HepG2 (cell line): ENCODE measurements at regions not wholly inside any gene's neighbourhood (a gene's known extent, or its start where the extent isn't known, plus 50 kb on each side); places are given as distances from the start of the nearest gene placed in this dataset.

Experiments
- ATAC-seq: fragments of 200-7000 bp; cut with Tn5 transposase; 3 replicates; pipeline ENCODE4 v1.9.1; 2020; ENCODE audit warnings: mild to moderate bottlenecking, moderate library complexity
- BruUV-seq: library from RNA; stranded (reverse); fragments of 400-500 nt; replicated peaks from 2 replicates; lab custom pipeline; 2021; lab: Mats Ljungman, UMichigan
- CTCF ChIA-PET: fragments of 300-600 bp; formaldehyde crosslinking; extraction: SDS; loops from one replicate; lab custom pipeline; 2021; ENCODE audit warnings: low total read pairs, inconsistent platforms, low intra/inter-chr PET ratio; lab: Yijun Ruan, JAX
- POLR2A ChIA-PET: fragments of 350-600 bp; sonication (Branson Sonifier 250); formaldehyde crosslinking; loops from one replicate; lab custom pipeline; 2020; ENCODE audit warnings: antibody characterized with exemption, inconsistent platforms; lab: Yijun Ruan, JAX
- DNase-seq: peaks from one replicate; pipeline ENCODE4 v3.0.0-alpha.2; 2015; ENCODE audit warnings: low spot score
- FAIRE-seq: peaks from 3 replicates; lab custom pipeline; 2011; peaks lifted over from hg19 to GRCh38; lab: Jason Lieb, UNC
- H2AFZ ChIP-seq: one replicate; pipeline ENCODE4 v1.6.1; 2011; ENCODE audit warnings: low read length, inconsistent platforms
- H3K27ac ChIP-seq: fragments of 300-600 bp; 3 replicates; pipeline ENCODE4 v1.8.0; 2011; ENCODE audit warnings: mixed run types, mild to moderate bottlenecking, mixed read lengths, low read length, inconsistent platforms; ENCODE audit not compliant: insufficient read depth; ENCODE audit errors: extremely low read length
- H3K27me3 ChIP-seq, 2 experiments: fragments of 200-600 bp in 1 of 2; 2 replicates in 1 of 2; 3 replicates in 1 of 2; pipeline versions ENCODE4 v1.6.0 to v1.8.0; 2011; ENCODE audit warnings: low read length in 2 of 2, mild to moderate bottlenecking in 2 of 2, moderate library complexity in 2 of 2, inconsistent platforms in 1 of 2; ENCODE audit not compliant: insufficient read depth in 2 of 2, control insufficient read depth in 1 of 2
- H3K36me3 ChIP-seq, 2 experiments: fragments of 200-600 bp in 1 of 2; replicated peaks in 1 of 2; 2 replicates in 1 of 2; 3 replicates in 1 of 2; pipeline versions ENCODE4 v1.5.1 to v1.8.0; 2011; ENCODE audit warnings: low read length in 2 of 2, inconsistent platforms in 1 of 2; ENCODE audit not compliant: insufficient read depth in 2 of 2, control insufficient read depth in 1 of 2
- H3K4me1 ChIP-seq: 2 replicates; pipeline ENCODE4 v1.5.1; 2012; ENCODE audit warnings: low read length, inconsistent platforms; ENCODE audit not compliant: insufficient read depth
- H3K4me2 ChIP-seq: 2 replicates; pipeline ENCODE4 v1.6.0; 2011; ENCODE audit warnings: low read depth, low read length, inconsistent platforms
- H3K4me3 ChIP-seq, 3 experiments: fragments of 200-600 bp in 1 of 3; sonication (generic), shearing (Covaris generic) in 1 of 3; replicated peaks in 1 of 3; 2 replicates each; pipeline ENCODE4 v1.5.1; 2011 to 2016; ENCODE audit warnings: low read length in 3 of 3, inconsistent platforms in 2 of 3, low read depth in 2 of 3, mild to moderate bottlenecking in 2 of 3, control low read depth in 1 of 3, mixed read lengths in 1 of 3; ENCODE audit not compliant: insufficient read depth in 1 of 3
- H3K79me2 ChIP-seq: one replicate; pipeline ENCODE4 v1.6.1; 2011; ENCODE audit warnings: low read length, inconsistent platforms; ENCODE audit not compliant: insufficient read depth
- H3K9ac ChIP-seq: 2 replicates; pipeline ENCODE4 v1.6.0; 2011; ENCODE audit warnings: mild to moderate bottlenecking, low read depth, low read length, inconsistent platforms; ENCODE audit not compliant: insufficient read depth
- H3K9me3 ChIP-seq: 2 replicates; pipeline ENCODE4 v1.5.1; 2012; ENCODE audit warnings: mild to moderate bottlenecking, low read length
- H4K20me1 ChIP-seq: 2 replicates; pipeline ENCODE4 v1.6.0; 2011; ENCODE audit warnings: inconsistent platforms, mild to moderate bottlenecking, low read length, moderate library complexity; ENCODE audit not compliant: insufficient read depth
- BCL3 ChIP-seq: sonication (generic); formaldehyde crosslinking; IDR thresholded peaks from 2 replicates; pipeline ENCODE4 v1.5.1; 2020; ENCODE audit warnings: mild to moderate bottlenecking, missing genetic modification reagents, moderate library complexity
- CENPBD1 ChIP-seq: sonication (generic); formaldehyde crosslinking; IDR thresholded peaks from 2 replicates; pipeline ENCODE4 v1.8.0; 2022; ENCODE audit warnings: missing genetic modification reagents, low read depth, mild to moderate bottlenecking, borderline replicate concordance
- CREBL2 ChIP-seq: sonication (generic); formaldehyde crosslinking; IDR thresholded peaks from 2 replicates; pipeline ENCODE4 v1.8.1; 2023; ENCODE audit warnings: missing genetic modification reagents, mild to moderate bottlenecking, borderline replicate concordance
- ETS1 ChIP-seq: sonication (generic); formaldehyde crosslinking; IDR thresholded peaks from 2 replicates; pipeline ENCODE4 v1.4.0; 2020; ENCODE audit warnings: missing genetic modification reagents
- JDP2 ChIP-seq: sonication (generic); formaldehyde crosslinking; IDR thresholded peaks from 2 replicates; pipeline ENCODE4 v1.8.1; 2022; ENCODE audit warnings: missing genetic modification reagents, borderline replicate concordance
- JUNB ChIP-seq: sonication (generic); formaldehyde crosslinking; IDR thresholded peaks from 2 replicates; pipeline ENCODE4 v1.8.0; 2022; ENCODE audit warnings: missing genetic modification reagents, mild to moderate bottlenecking, borderline replicate concordance
- POLR2G ChIP-seq: fragments of 200-400 bp; formaldehyde crosslinking; IDR thresholded peaks from 2 replicates; pipeline ENCODE4 v1.6.1; 2018; ENCODE audit warnings: mild to moderate bottlenecking, low read depth, low read length, moderate library complexity
- U2AF2 ChIP-seq: fragments of 200-400 bp; formaldehyde crosslinking; IDR thresholded peaks from 2 replicates; pipeline ENCODE4 v1.6.1; 2017; ENCODE audit warnings: low read depth, mild to moderate bottlenecking, low read length
- ZNF234 ChIP-seq: sonication (generic); formaldehyde crosslinking; conservative IDR thresholded peaks from 2 replicates; pipeline ENCODE4 v1.5.1; 2020; ENCODE audit warnings: mild to moderate bottlenecking, missing genetic modification reagents
- ZNF318 ChIP-seq: sonication (generic); formaldehyde crosslinking; IDR thresholded peaks from 2 replicates; pipeline ENCODE4 v1.4.0; 2020; ENCODE audit warnings: mild to moderate bottlenecking, missing genetic modification reagents
- ZNF331 ChIP-seq: sonication (generic); formaldehyde crosslinking; IDR thresholded peaks from 2 replicates; pipeline ENCODE4 v1.4.0; 2020; ENCODE audit warnings: missing genetic modification reagents
- ZNF562 ChIP-seq: sonication (generic); formaldehyde crosslinking; IDR thresholded peaks from 2 replicates; pipeline ENCODE4 v1.8.0; 2022; ENCODE audit warnings: missing genetic modification reagents, borderline replicate concordance
- ZNF598 ChIP-seq: sonication (generic); formaldehyde crosslinking; IDR thresholded peaks from 2 replicates; pipeline ENCODE4 v1.5.1; 2020; ENCODE audit warnings: mild to moderate bottlenecking, missing genetic modification reagents, borderline replicate concordance
- ZNF792 ChIP-seq: IDR thresholded peaks from 2 replicates; pipeline ENCODE4 v1.6.1; 2016
- ZNF883 ChIP-seq: sonication (generic); formaldehyde crosslinking; IDR thresholded peaks from 2 replicates; pipeline ENCODE4 v1.5.1; 2020; ENCODE audit warnings: mild to moderate bottlenecking, missing genetic modification reagents; ENCODE audit errors: not compliant biosample characterization
- WGBS: methylation state at CpG from one replicate; pipeline ENCODE4 v1.1.6; 2017; ENCODE audit warnings: low lambda C conversion rate; 5-methylcytosine and 5-hydroxymethylcytosine counted together
- in situ Hi-C: cut with HindIII; loops from 2 replicates; pipeline ENCODE4 v1.10.0; 2017; ENCODE audit warnings: low pct_unique_long_range_greater_than_20kb; ENCODE audit not compliant: extremely low pct_ligation_motif_present
- intact Hi-C: fragments of 100-400 bp; cut with micrococcal nuclease; formaldehyde crosslinking; loops from one replicate; pipeline ENCODE4 v1.10.0; 2022; ENCODE audit not compliant: unreplicated experiment

GRCh38 chr12:20101046-20101445 is 267.3 kb upstream of the PDE3A start:
- H3K79me2 ChIP-seq = no peaks in the 10 kb centered on the region
- in situ Hi-C loops = no loop called here
- ChIA-PET CTCF (no interaction called here), POLR2A (no interaction called here)
- H3K4me3 ChIP-seq = no peak overlapping the region
- no peaks in the 10 kb centered on the region for H3K4me1 ChIP-seq
- no peak for DNase-seq
- no peaks in the 10 kb centered on the region for H3K27me3 ChIP-seq
- no peak overlapping the region for H3K9ac ChIP-seq
- H3K9me3 ChIP-seq = no peaks in the 10 kb centered on the region
- no peak for FAIRE-seq
- H4K20me1 ChIP-seq = no peaks in the 10 kb centered on the region
- H3K27ac ChIP-seq = no peak overlapping the region
- intact Hi-C loops = no loop called here
- BruUV-seq = no TSS peak
- no peak overlapping the region for H2AFZ ChIP-seq
- 66% methylated on average over 3 of the region's 5 CpGs for WGBS
- no peak overlapping the region for H3K4me2 ChIP-seq
- no peaks in the 10 kb centered on the region for H3K36me3 ChIP-seq
- no peak for ATAC-seq
- TF ChIP-seq JDP2 (CRISPR knock-in tag) = no peak
- no peak for TF ChIP-seq ZNF598 (CRISPR knock-in tag)
- no peak for TF ChIP-seq ZNF562
- no peak for TF ChIP-seq BCL3 (CRISPR knock-in tag)
- TF ChIP-seq ZNF318 (CRISPR knock-in tag) = no peak
- TF ChIP-seq CENPBD1 (CRISPR knock-in tag) = no peak
- no peak for TF ChIP-seq CREBL2 (CRISPR knock-in tag)
- TF ChIP-seq ETS1 (CRISPR knock-in tag) = no peak
- TF ChIP-seq ZNF792 = no peak
- no peak for TF ChIP-seq U2AF2
- no peak for TF ChIP-seq ZNF331
- no peak for TF ChIP-seq POLR2G
- TF ChIP-seq ZNF234 (CRISPR knock-in tag) = no peak
- TF ChIP-seq ZNF883 (CRISPR knock-in tag) = no peak
- no peak for TF ChIP-seq JUNB (CRISPR knock-in tag)
